Esophagus muscularis mucosa (tissue), 4 donors: ENCODE measurements at regions not wholly inside any gene's neighbourhood (a gene's known extent, or its start where the extent isn't known, plus 50 kb on each side); places are given as distances from the start of the nearest gene placed in this dataset.

ENCODE experiments used
- CTCF ChIP-seq, 3 experiments: fragments of 200-600 bp in 2 of 3; fragments of 450-650 bp in 1 of 3; sonication (generic) in 2 of 3; IDR thresholded peaks; one replicate each; pipeline ENCODE4 v1.5.1; 2017 to 2019; ENCODE audit warnings: antibody characterized with exemption in 3 of 3, mild to moderate bottlenecking in 2 of 3, moderate library complexity in 1 of 3
- EP300 ChIP-seq: sonication (generic); formaldehyde crosslinking; IDR thresholded peaks from one replicate; pipeline ENCODE4 v1.6.1; 2017; ENCODE audit warnings: antibody characterized with exemption
- POLR2A ChIP-seq: fragments of 450-650 bp; IDR thresholded peaks from one replicate; pipeline ENCODE4 v1.6.1; 2017; ENCODE audit warnings: antibody characterized with exemption, moderate library complexity, mild to moderate bottlenecking, low read depth

DNA sequence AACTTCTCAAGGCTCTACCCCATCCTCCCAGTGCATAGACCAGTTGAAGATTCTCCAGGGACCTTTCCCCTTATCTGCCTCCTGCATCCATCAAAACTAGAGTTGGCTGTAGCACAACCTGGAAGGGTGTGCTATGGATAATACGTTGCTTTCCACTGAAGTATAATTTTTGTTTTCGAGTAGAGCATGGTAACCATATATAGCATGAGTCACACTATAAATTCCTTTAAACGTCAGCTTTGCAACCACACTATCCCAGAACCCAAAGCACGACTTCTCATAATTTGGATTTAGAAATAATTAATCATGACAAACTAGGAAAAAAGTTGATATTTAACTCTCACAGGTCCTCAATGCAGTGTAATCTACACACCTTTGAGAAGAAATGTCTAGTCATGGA, 138.3 kb upstream of the NBEA start:
- TF ChIP-seq CTCF (IDR thresholded peaks at IDR 0.05) (no peak), POLR2A (no peak), EP300 (no peak)
